CD4-positive, alpha-beta T cell (primary cell): ENCODE measurements at regions not wholly inside any gene's neighbourhood (a gene's known extent, or its start where the extent isn't known, plus 50 kb on each side); places are given as distances from the start of the nearest gene placed in this dataset.

Source experiments
- ATAC-seq: fragments of 200-7000 bp; cut with Tn5 transposase; one replicate; pipeline ENCODE4 v1.10.0; 2022; ENCODE audit warnings: mild to moderate bottlenecking; ENCODE audit not compliant: poor library complexity
- CTCF ChIA-PET: fragments of 350-600 bp; sonication (Branson Sonifier 250); formaldehyde crosslinking; loops from one replicate; lab custom pipeline; 2021; ENCODE audit warnings: antibody characterized with exemption, inconsistent platforms; lab: Charles Lee
- POLR2A ChIA-PET: fragments of 350-600 bp; sonication (Branson Sonifier 250); formaldehyde crosslinking; loops from one replicate; lab custom pipeline; 2021; ENCODE audit warnings: antibody characterized with exemption, inconsistent platforms; lab: Charles Lee
- DNase-seq, 14 experiments: peaks; one replicate each; pipeline ENCODE4 v3.0.0-alpha.2; 2013 to 2020; ENCODE audit warnings: mixed read lengths in 2 of 14
- H3K27ac ChIP-seq, 2 donors: one replicate each; pipeline versions ENCODE4 v1.5.1 to v1.7.0; 2013; ENCODE audit warnings: low read length in 2 of 2, low read depth in 1 of 2, mild to moderate bottlenecking in 1 of 2
- H3K27me3 ChIP-seq, 2 experiments: 1 replicate in 1 of 2; 2 replicates in 1 of 2; pipeline versions ENCODE4 v1.6.1 to v1.7.0; 2013; ENCODE audit warnings: low read length in 2 of 2, control low read depth in 1 of 2, mild to moderate bottlenecking in 1 of 2, moderate library complexity in 1 of 2; ENCODE audit not compliant: insufficient read depth in 2 of 2, control insufficient read depth in 1 of 2
- H3K36me3 ChIP-seq: one replicate; pipeline ENCODE4 v1.6.1; 2013; ENCODE audit warnings: low read length, control low read depth; ENCODE audit not compliant: insufficient read depth
- H3K4me1 ChIP-seq: one replicate; pipeline ENCODE4 v1.6.1; 2013; ENCODE audit warnings: low read length, control low read depth; ENCODE audit not compliant: insufficient read depth
- H3K4me3 ChIP-seq: one replicate; pipeline ENCODE4 v1.5.1; 2013; ENCODE audit warnings: mild to moderate bottlenecking, low read length, moderate library complexity
- H3K9me3 ChIP-seq, 2 experiments: 1 replicate in 1 of 2; 2 replicates in 1 of 2; pipeline versions ENCODE4 v1.6.1 to v1.7.0; 2013; ENCODE audit warnings: low read length in 2 of 2, mild to moderate bottlenecking in 2 of 2, control low read depth in 1 of 2, moderate library complexity in 1 of 2; ENCODE audit not compliant: control insufficient read depth in 1 of 2, insufficient read depth in 1 of 2
- H3K27ac Mint-ChIP-seq: one replicate; pipeline ENCODE4 v1.8.0; 2020; ENCODE audit warnings: mixed read lengths
- H3K27me3 Mint-ChIP-seq: one replicate; pipeline ENCODE4 v1.8.0; 2021; ENCODE audit warnings: mixed read lengths
- H3K36me3 Mint-ChIP-seq: one replicate; pipeline ENCODE4 v1.8.0; 2021; ENCODE audit warnings: low read depth, mixed read lengths
- H3K4me1 Mint-ChIP-seq: one replicate; pipeline ENCODE4 v1.8.0; 2021; ENCODE audit warnings: low read depth, mixed read lengths
- H3K4me3 Mint-ChIP-seq: one replicate; pipeline ENCODE4 v1.8.0; 2020; ENCODE audit warnings: mild to moderate bottlenecking, mixed read lengths
- H3K9me3 Mint-ChIP-seq: one replicate; pipeline ENCODE4 v1.8.0; 2020; ENCODE audit warnings: mixed read lengths
- intact Hi-C, 2 experiments: fragments of 100-400 bp; cut with DNase I in 1 of 2; cut with micrococcal nuclease in 1 of 2; formaldehyde crosslinking; loops; one replicate each; pipeline versions ENCODE4 v1.15.1 to v1.9.0; 2023 to 2025; cut with DNase I, micrococcal nuclease
- TF ChIP-seq, protein P1 (sequence below): fragments of 200-600 bp; IDR thresholded peaks from one replicate; pipeline ENCODE4 v1.8.0; 2022; ENCODE audit warnings: antibody characterized with exemption, mild to moderate bottlenecking

DNA sequence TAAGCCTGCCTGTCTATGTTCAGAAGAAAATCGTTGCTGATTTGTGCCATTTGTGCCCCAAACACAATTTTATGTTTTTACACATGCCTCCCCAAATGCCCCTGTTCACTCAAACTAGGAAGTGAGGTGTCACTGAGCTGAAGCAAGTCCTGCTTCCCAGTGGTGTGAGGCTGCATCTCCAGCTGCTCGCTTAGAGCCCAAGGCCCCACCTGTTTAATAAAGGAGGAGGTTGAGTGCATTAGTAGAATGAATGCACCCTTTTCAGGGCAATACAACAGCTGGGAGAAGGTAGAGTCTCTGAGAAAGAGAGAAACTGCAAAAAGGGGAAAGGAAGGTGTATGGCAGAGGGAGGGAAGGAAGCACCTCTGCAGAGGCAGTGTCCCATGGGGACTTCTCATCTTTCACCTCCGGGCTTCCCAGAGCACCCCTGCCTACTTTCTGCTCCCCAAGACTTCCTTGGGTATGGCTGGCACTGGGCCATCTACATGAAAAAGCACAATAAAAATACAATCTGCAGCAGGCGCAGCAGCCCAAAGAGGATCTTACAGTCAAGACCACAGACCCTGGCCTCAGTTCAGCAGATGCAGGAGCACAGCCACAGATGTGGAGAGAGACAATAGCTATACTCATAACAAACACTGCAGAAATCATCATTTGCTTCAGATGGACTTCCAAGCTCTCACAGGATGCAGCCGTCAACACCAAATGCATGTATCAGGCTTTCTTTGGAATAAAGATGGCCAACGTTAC, 165.9 kb downstream of the POLR2M start:
- Mint-ChIP-seq H3K36me3 (no peaks in the 10 kb centered on the region), H3K4me3 (no peak overlapping the region), H3K27ac (no peak overlapping the region), H3K27me3 (peaks cover 70% of the 10 kb centered on the region), H3K9me3 (peaks cover 5% of the 10 kb centered on the region), H3K4me1 (no peaks in the 10 kb centered on the region)
- peaks cover 5% of the 10 kb centered on the region for H3K4me1 ChIP-seq
- H3K4me3 ChIP-seq, result no peak overlapping the region
- ChIA-PET CTCF (no interaction called here), POLR2A (no interaction called here)
- no peaks in the 10 kb centered on the region for H3K36me3 ChIP-seq
- H3K9me3 ChIP-seq, result peaks cover 5 to 17% of the 10 kb centered on the region in 2 experiments
- ATAC-seq (no peak), DNase-seq (no peak)
- no peak overlapping the region for H3K27ac ChIP-seq
- intact Hi-C loops, result no loop called here
- peaks cover 16 to 28% of the 10 kb centered on the region in 2 experiments for H3K27me3 ChIP-seq
- TF ChIP-seq, protein P1, sequence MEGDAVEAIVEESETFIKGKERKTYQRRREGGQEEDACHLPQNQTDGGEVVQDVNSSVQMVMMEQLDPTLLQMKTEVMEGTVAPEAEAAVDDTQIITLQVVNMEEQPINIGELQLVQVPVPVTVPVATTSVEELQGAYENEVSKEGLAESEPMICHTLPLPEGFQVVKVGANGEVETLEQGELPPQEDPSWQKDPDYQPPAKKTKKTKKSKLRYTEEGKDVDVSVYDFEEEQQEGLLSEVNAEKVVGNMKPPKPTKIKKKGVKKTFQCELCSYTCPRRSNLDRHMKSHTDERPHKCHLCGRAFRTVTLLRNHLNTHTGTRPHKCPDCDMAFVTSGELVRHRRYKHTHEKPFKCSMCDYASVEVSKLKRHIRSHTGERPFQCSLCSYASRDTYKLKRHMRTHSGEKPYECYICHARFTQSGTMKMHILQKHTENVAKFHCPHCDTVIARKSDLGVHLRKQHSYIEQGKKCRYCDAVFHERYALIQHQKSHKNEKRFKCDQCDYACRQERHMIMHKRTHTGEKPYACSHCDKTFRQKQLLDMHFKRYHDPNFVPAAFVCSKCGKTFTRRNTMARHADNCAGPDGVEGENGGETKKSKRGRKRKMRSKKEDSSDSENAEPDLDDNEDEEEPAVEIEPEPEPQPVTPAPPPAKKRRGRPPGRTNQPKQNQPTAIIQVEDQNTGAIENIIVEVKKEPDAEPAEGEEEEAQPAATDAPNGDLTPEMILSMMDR, result no peak

DNA sequence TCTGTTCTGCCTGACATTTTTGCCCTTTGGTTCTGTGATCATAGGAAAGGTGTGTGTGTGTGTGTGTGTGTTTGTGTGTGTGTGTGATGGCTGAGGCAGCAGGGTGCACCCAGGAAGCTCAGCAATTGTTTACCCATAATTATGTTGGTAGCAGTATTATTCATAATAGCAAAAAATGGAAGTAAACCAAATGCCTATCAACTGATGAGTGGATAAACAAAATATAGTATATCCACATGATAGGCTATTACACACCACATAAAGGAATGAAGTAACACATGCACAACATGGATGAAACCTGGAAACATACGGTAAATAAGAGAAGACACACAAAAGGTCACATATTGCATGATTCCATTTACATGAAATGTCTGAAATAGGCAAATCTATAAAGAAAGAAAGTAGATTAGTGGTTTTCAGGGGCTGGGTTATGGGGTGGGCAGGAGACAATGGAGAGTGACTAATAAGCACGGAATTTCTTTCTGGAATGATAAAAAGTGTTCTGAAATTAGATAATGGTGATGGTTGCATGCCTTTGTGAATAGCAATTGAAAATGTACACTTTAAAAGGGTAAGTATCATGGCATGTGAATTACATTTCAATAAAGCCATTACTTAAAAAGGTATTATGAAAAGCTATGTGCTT, 167.2 kb downstream of the POLR2M start:
- DNase-seq, result no peak
- Histone ChIP-seq H3K4me3 (no peak overlapping the region), H3K4me1 (no peaks in the 10 kb centered on the region), H3K27ac (no peak overlapping the region), H3K27me3 (peaks cover 8 to 22% of the 10 kb centered on the region in 2 experiments), H3K9me3 (peaks cover 5 to 17% of the 10 kb centered on the region in 2 experiments), H3K36me3 (no peaks in the 10 kb centered on the region)
- no peak for ATAC-seq
- Mint-ChIP-seq H3K4me1 (no peaks in the 10 kb centered on the region), H3K27me3 (peaks cover 57% of the 10 kb centered on the region), H3K4me3 (no peak overlapping the region), H3K27ac (no peak overlapping the region), H3K36me3 (no peaks in the 10 kb centered on the region), H3K9me3 (peaks cover 5% of the 10 kb centered on the region)
- TF ChIP-seq, protein P1, result no peak
- intact Hi-C loops, result no loop called here
- CTCF ChIA-PET, result interaction anchor here (1.5 kb wide), 1 partner anchor 13 kb away, joined by 4 read pairs; no protein-coding TSS in a partner anchor
- POLR2A ChIA-PET, result no interaction called here

GRCh38 chr15:57875347-57875746, 168.8 kb downstream of the POLR2M start:
- H3K27me3 ChIP-seq, result peaks cover 7 to 16% of the 10 kb centered on the region in 2 experiments
- no peak overlapping the region for H3K4me3 ChIP-seq
- Mint-ChIP-seq H3K4me3 (no peak overlapping the region), H3K4me1 (no peaks in the 10 kb centered on the region), H3K36me3 (no peaks in the 10 kb centered on the region), H3K27me3 (peaks cover 42% of the 10 kb centered on the region), H3K27ac (no peak overlapping the region), H3K9me3 (peaks cover 5% of the 10 kb centered on the region)
- H3K27ac ChIP-seq, result no peak overlapping the region
- no peaks in the 10 kb centered on the region for H3K36me3 ChIP-seq
- ATAC-seq (no peak), DNase-seq (no peak)
- no peaks in the 10 kb centered on the region for H3K4me1 ChIP-seq
- POLR2A ChIA-PET, result no interaction called here
- H3K9me3 ChIP-seq, result peaks cover 5 to 17% of the 10 kb centered on the region in 2 experiments
- TF ChIP-seq, protein P1, result no peak
- intact Hi-C loops, result no loop called here
- CTCF ChIA-PET, result interaction anchor here (1.5 kb wide), 1 partner anchor 15 kb away, joined by 4 read pairs; no protein-coding TSS in a partner anchor
